GM12872 (cell line): ENCODE measurements at regions not wholly inside any gene's neighbourhood (a gene's known extent, or its start where the extent isn't known, plus 50 kb on each side); places are given as distances from the start of the nearest gene placed in this dataset.

Experiments
- CTCF ChIP-seq: IDR thresholded peaks from 3 replicates; pipeline ENCODE4 v1.5.1; 2011; ENCODE audit warnings: low read depth, mild to moderate bottlenecking, low read length, moderate library complexity; ENCODE audit not compliant: insufficient read depth

- no peak for TF ChIP-seq CTCF
Measured at GRCh38 chr2:164145093-164145987, 409.5 kb upstream of the FIGN start.

GRCh38 chr2:164143183-164143930 is 407.5 kb upstream of the FIGN start:
- no peak for TF ChIP-seq CTCF

GRCh38 chr2:164142755-164143154 is 406.9 kb upstream of the FIGN start:
- TF ChIP-seq CTCF, result no peak

- no peak for TF ChIP-seq CTCF
Measured at GRCh38 chr2:164141271-164141670, 405.5 kb upstream of the FIGN start.

- no peak for TF ChIP-seq CTCF
Measured at GRCh38 chr2:164138750-164139149, 402.9 kb upstream of the FIGN start.

GRCh38 chr2:164134336-164134735 is 398.5 kb upstream of the FIGN start:
- no peak for TF ChIP-seq CTCF

- no peak for TF ChIP-seq CTCF
Measured at GRCh38 chr2:164127971-164128527, 392.2 kb upstream of the FIGN start.
